Activated CD4-positive, alpha-beta memory T cell treated with anti-CD3 and anti-CD28 coated beads for 36 hours (primary cell): ENCODE measurements at regions not wholly inside any gene's neighbourhood (a gene's known extent, or its start where the extent isn't known, plus 50 kb on each side); places are given as distances from the start of the nearest gene placed in this dataset.

ENCODE experiments used
- CTCF ChIA-PET: fragments of 350-600 bp; sonication (Branson Sonifier 250); formaldehyde crosslinking; loops from one replicate; lab custom pipeline; 2021; ENCODE audit warnings: antibody characterized with exemption, inconsistent platforms; lab: Charles Lee
- POLR2A ChIA-PET: fragments of 350-600 bp; sonication (Branson Sonifier 250); formaldehyde crosslinking; loops from one replicate; lab custom pipeline; 2021; ENCODE audit warnings: antibody characterized with exemption; lab: Charles Lee
- DNase-seq: peaks from one replicate; pipeline ENCODE4 v3.0.0-alpha.2; 2020
- H3K27ac Mint-ChIP-seq: one replicate; pipeline ENCODE4 v1.8.0; 2021; ENCODE audit warnings: mixed read lengths
- H3K27me3 Mint-ChIP-seq: one replicate; pipeline ENCODE4 v1.8.0; 2021; ENCODE audit warnings: mixed read lengths
- H3K36me3 Mint-ChIP-seq: one replicate; pipeline ENCODE4 v1.8.0; 2021; ENCODE audit warnings: mixed read lengths
- H3K4me1 Mint-ChIP-seq: one replicate; pipeline ENCODE4 v1.8.0; 2021; ENCODE audit warnings: low read depth, mixed read lengths
- H3K4me3 Mint-ChIP-seq: one replicate; pipeline ENCODE4 v1.8.0; 2021; ENCODE audit warnings: mild to moderate bottlenecking, mixed read lengths
- H3K9me3 Mint-ChIP-seq: one replicate; pipeline ENCODE4 v1.8.0; 2021; ENCODE audit warnings: mixed read lengths
- intact Hi-C: fragments of 100-400 bp; cut with micrococcal nuclease; formaldehyde crosslinking; loops from one replicate; pipeline ENCODE4 v1.15.1; 2023

DNA sequence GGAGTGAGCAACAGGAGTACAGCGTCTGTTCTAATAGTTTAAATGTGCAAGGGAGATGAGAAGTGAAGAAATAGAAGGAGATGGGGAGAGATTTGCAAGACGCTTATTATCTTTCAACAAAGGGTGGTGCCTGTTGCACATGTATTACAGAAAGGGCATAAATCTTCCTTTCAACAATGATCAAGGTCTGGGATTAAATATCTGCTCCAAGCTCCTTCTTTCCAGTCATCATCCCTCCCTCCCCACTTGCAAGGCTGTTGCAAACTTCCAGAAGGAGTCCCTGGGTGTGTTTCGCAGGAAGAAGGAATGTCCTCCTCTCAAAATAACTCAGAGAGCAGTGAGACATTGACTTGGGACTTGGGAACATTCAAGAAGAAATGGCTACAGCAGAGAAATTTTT lies 63.5 kb upstream of the MYCBP2 start:
- H3K9me3 Mint-ChIP-seq: no peaks in the 10 kb centered on the region
- ChIA-PET POLR2A (no interaction called here), CTCF (no interaction called here)
- intact Hi-C loops: no loop called here
- peaks cover 1% of the 10 kb centered on the region for H3K27me3 Mint-ChIP-seq
- no peak for DNase-seq
- H3K27ac Mint-ChIP-seq: no peak overlapping the region
- peaks cover 28% of the 10 kb centered on the region for H3K4me1 Mint-ChIP-seq
- no peak overlapping the region for H3K4me3 Mint-ChIP-seq
- no peaks in the 10 kb centered on the region for H3K36me3 Mint-ChIP-seq

GRCh38 chr13:77389625-77390000 lies 62.7 kb upstream of the MYCBP2 start:
- Mint-ChIP-seq H3K4me3 (no peak overlapping the region), H3K27ac (no peak overlapping the region)

GRCh38 chr13:77388944-77389624 lies 62.2 kb upstream of the MYCBP2 start:
- intact Hi-C loops: loop anchor here (1.0 to 5.0 kb wide), 6 partner anchors 14 to 362 kb away; partner anchors contain the start of gene FBXL3
- CTCF ChIA-PET: interaction anchor here (1.5 to 1.6 kb wide), 2 partner anchors 62 to 89 kb away, joined by 6 to 8 read pairs; partner anchors contain the start of gene MYCBP2
- peaks cover 1% of the 10 kb centered on the region for H3K27me3 Mint-ChIP-seq
- H3K4me3 Mint-ChIP-seq: no peak overlapping the region
- H3K4me1 Mint-ChIP-seq: peaks cover 28% of the 10 kb centered on the region
- no peaks in the 10 kb centered on the region for H3K36me3 Mint-ChIP-seq
- POLR2A ChIA-PET: interaction anchor here (0.7 to 2.1 kb wide), 7 partner anchors 29 to 397 kb away, joined by 3 to 7 read pairs (median 6); partner anchors contain the start of genes CLN5 and MYCBP2
- peak; percentile 30 for DNase-seq
- H3K9me3 Mint-ChIP-seq: no peaks in the 10 kb centered on the region
- H3K27ac Mint-ChIP-seq: no peak overlapping the region

More at GRCh38 chr13:77389625-77390000, 62.7 kb upstream of the MYCBP2 start:
- Mint-ChIP-seq H3K36me3 (no peaks in the 10 kb centered on the region), H3K9me3 (no peaks in the 10 kb centered on the region), H3K27me3 (peaks cover 1% of the 10 kb centered on the region), H3K4me1 (peaks cover 28% of the 10 kb centered on the region)
- CTCF ChIA-PET: interaction anchor here (0.7 to 1.5 kb wide), 2 partner anchors 21 to 63 kb away, joined by 3 to 6 read pairs; partner anchors contain the start of gene MYCBP2
- POLR2A ChIA-PET: interaction anchor here (1.1 to 2.1 kb wide), 5 partner anchors 28 to 397 kb away, joined by 3 to 7 read pairs (median 7); partner anchors contain the start of genes CLN5 and MYCBP2
- no peak for DNase-seq
- intact Hi-C loops: loop anchor here (1.0 to 5.0 kb wide), 6 partner anchors 15 to 362 kb away; partner anchors contain the start of gene FBXL3

- CTCF ChIA-PET: interaction anchor here (1.6 kb wide), 1 partner anchor 90 kb away, joined by 8 read pairs; no protein-coding TSS in a partner anchor
- no peak overlapping the region for H3K4me3 Mint-ChIP-seq
Observed at GRCh38 chr13:77387607-77388200, 60.8 kb upstream of the MYCBP2 start.

DNA sequence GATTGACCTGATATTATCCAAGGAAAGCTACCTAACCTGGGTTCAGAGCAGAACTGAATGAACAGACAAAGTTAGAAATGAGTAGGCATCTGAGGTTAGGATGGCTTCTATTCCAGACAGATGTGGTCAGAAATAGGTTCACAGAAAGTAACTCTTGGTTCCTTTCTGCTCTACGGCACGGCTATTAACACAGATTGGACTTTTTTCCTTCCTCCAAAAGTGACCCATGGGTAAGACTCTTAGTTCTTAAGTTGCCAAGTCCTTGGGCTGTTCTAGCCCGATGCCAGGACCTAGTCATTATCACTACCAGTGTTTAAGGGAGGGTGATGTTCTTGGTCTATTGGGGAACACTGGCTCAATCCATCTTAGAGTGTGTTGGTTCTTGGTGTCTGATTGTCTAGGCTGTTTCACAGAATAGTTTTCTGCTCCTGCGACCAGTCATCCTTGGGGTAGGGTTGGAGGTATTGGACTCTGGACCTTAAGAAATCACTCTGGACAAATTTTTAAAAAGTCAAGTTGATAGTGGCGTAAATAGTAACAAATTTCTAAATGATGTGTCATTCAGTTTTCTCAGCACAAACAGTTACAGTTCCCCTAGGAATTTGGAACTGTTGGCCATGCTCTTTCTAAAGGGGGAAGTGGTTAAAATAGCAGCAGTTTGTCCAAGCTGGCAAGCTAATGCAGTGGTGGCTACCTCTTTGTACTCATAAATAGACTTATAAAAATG lies 60.1 kb upstream of the MYCBP2 start:
- Mint-ChIP-seq H3K27ac (no peak overlapping the region), H3K9me3 (no peaks in the 10 kb centered on the region), H3K27me3 (peaks cover 1% of the 10 kb centered on the region), H3K4me1 (peaks cover 16% of the 10 kb centered on the region), H3K4me3 (no peak overlapping the region), H3K36me3 (no peaks in the 10 kb centered on the region)
- no peak for DNase-seq
- ChIA-PET CTCF (no interaction called here), POLR2A (no interaction called here)
- intact Hi-C loops: loop anchor here (5.0 kb wide), 1 partner anchor 360 kb away; the partner anchor contains the start of gene FBXL3

More at GRCh38 chr13:77387607-77388200, 60.8 kb upstream of the MYCBP2 start:
- Mint-ChIP-seq H3K27ac (no peak overlapping the region), H3K27me3 (peaks cover 1% of the 10 kb centered on the region), H3K9me3 (no peaks in the 10 kb centered on the region), H3K4me1 (peaks cover 18% of the 10 kb centered on the region), H3K36me3 (no peaks in the 10 kb centered on the region)
- POLR2A ChIA-PET: interaction anchor here (2.1 kb wide), 1 partner anchor 42 kb away, joined by 7 read pairs; no protein-coding TSS in a partner anchor
- intact Hi-C loops: loop anchor here (2.0 to 5.0 kb wide), 2 partner anchors 13 to 360 kb away; partner anchors contain the start of gene FBXL3
- DNase-seq: no peak

DNA sequence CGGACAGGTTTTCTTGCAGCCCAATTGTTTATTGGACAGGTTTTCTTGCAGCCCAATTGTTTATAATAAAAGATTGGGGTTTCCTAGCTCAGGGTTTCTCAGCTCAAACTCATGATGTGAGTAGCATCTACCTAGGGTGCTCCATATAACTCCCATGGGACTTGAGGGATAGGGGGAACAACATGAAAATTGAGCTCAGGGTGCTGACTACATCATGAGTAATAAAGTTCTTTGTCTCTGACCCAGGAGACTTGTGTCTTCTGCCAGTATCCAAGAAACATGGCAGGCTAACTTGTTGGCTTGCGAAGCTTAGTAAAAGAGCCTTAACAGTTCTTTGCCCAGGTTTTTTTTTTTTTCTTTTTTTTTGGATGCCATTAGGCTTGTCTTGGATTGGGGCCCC lies 59.2 kb upstream of the MYCBP2 start:
- Mint-ChIP-seq H3K27me3 (peaks cover 1% of the 10 kb centered on the region), H3K27ac (no peak overlapping the region), H3K9me3 (no peaks in the 10 kb centered on the region), H3K4me1 (peaks cover 16% of the 10 kb centered on the region), H3K36me3 (no peaks in the 10 kb centered on the region), H3K4me3 (no peak overlapping the region)
- DNase-seq: no peak
- intact Hi-C loops: loop anchor here (5.0 kb wide), 1 partner anchor 359 kb away; the partner anchor contains the start of gene FBXL3
- POLR2A ChIA-PET: no interaction called here
- CTCF ChIA-PET: interaction anchor here (0.6 kb wide), 1 partner anchor 29 kb away, joined by 3 read pairs; no protein-coding TSS in a partner anchor

DNA sequence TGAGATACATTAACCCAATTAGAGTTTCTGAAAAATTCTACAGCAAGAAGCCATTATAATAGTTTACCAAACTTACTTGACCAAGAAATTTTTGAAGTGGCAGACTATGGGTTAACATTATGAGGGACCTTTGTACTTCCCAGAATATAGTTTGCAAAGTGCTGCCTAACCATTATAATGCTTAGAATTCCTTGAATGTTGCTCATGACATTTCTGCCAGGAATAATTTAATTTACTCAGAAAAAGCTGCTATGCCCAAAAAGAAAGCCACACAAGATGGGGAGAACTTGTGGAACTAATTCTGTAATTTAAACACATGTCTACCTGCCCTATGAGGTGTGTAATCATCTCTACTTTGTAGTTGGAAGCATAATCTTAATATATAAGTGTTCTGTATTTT lies 58.1 kb upstream of the MYCBP2 start:
- ChIA-PET POLR2A (no interaction called here), CTCF (no interaction called here)
- no peaks in the 10 kb centered on the region for H3K9me3 Mint-ChIP-seq
- no peaks in the 10 kb centered on the region for H3K36me3 Mint-ChIP-seq
- H3K27ac Mint-ChIP-seq: no peak overlapping the region
- peaks cover 1% of the 10 kb centered on the region for H3K27me3 Mint-ChIP-seq
- no peak overlapping the region for H3K4me3 Mint-ChIP-seq
- peaks cover 16% of the 10 kb centered on the region for H3K4me1 Mint-ChIP-seq
- DNase-seq: no peak
- intact Hi-C loops: loop anchor here (5.0 kb wide), 1 partner anchor 358 kb away; the partner anchor contains the start of gene FBXL3

- Mint-ChIP-seq H3K4me1 (peaks cover 5% of the 10 kb centered on the region), H3K27ac (no peak overlapping the region), H3K27me3 (peaks cover 1% of the 10 kb centered on the region), H3K36me3 (no peaks in the 10 kb centered on the region), H3K9me3 (no peaks in the 10 kb centered on the region), H3K4me3 (no peak overlapping the region)
- no peak for DNase-seq
- ChIA-PET POLR2A (no interaction called here), CTCF (interaction anchor here (1.0 kb wide), 1 partner anchor 95 kb away, joined by 3 read pairs; no protein-coding TSS in a partner anchor)
- intact Hi-C loops: no loop called here
Observed at GRCh38 chr13:77383097-77383496, 56.2 kb upstream of the MYCBP2 start.

GRCh38 chr13:77381059-77381458 lies 54.2 kb upstream of the MYCBP2 start:
- POLR2A ChIA-PET: no interaction called here
- intact Hi-C loops: no loop called here
- CTCF ChIA-PET: no interaction called here
- Mint-ChIP-seq H3K9me3 (no peaks in the 10 kb centered on the region), H3K27me3 (no peaks in the 10 kb centered on the region), H3K27ac (no peak overlapping the region), H3K4me1 (no peaks in the 10 kb centered on the region), H3K36me3 (no peaks in the 10 kb centered on the region), H3K4me3 (no peak overlapping the region)
- no peak for DNase-seq

DNA sequence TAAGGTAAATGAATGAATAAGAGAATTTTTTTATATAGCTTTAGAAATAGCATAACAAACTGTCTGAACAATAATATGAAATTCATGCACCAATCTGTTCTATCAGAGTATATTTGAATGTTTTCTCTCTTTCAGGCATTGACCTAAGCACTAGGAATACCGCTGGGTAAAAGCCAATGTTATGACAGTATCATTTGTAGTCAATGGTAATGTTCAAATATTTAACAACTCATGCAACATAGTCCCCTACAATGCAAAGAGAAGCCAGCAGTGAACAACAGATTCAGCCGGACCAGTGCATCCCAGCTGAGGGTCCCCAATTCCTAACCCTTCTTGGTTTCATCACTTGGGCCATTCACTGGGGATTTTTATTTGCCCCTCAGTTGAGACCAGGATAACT lies 52.6 kb upstream of the MYCBP2 start:
- H3K9me3 Mint-ChIP-seq: no peaks in the 10 kb centered on the region
- no peak overlapping the region for H3K27ac Mint-ChIP-seq
- intact Hi-C loops: no loop called here
- H3K27me3 Mint-ChIP-seq: no peaks in the 10 kb centered on the region
- CTCF ChIA-PET: interaction anchor here (0.8 kb wide), 1 partner anchor 98 kb away, joined by 3 read pairs; no protein-coding TSS in a partner anchor
- no peak for DNase-seq
- peaks cover 4% of the 10 kb centered on the region for H3K4me1 Mint-ChIP-seq
- H3K36me3 Mint-ChIP-seq: no peaks in the 10 kb centered on the region
- POLR2A ChIA-PET: no interaction called here
- no peak overlapping the region for H3K4me3 Mint-ChIP-seq

DNA sequence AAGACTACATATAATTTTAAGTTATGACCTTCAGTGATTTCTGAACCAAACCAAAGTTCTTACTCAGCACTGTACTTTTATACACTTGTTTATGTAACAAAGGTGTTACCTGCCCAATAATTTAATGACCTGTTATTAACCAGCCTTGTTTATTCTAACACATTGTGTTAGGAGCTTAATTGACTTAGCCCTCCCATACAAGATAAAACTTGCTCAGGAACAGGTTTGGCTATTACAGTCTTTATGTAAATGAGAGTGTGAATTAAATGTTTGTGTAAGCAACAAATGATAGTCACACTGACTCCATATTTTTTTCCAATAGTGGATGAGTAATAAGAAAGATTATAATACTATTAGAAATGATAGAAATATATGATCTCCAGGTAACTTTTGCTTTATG lies 51.8 kb upstream of the MYCBP2 start:
- Mint-ChIP-seq H3K27me3 (no peaks in the 10 kb centered on the region), H3K4me3 (no peak overlapping the region), H3K27ac (no peak overlapping the region), H3K36me3 (no peaks in the 10 kb centered on the region), H3K4me1 (peaks cover 4% of the 10 kb centered on the region), H3K9me3 (no peaks in the 10 kb centered on the region)
- intact Hi-C loops: no loop called here
- ChIA-PET POLR2A (interaction anchor here (1.0 kb wide), 1 partner anchor 19 kb away, joined by 4 read pairs; no protein-coding TSS in a partner anchor), CTCF (interaction anchor here (0.8 kb wide), 1 partner anchor 99 kb away, joined by 3 read pairs; no protein-coding TSS in a partner anchor)
- no peak for DNase-seq
